Stimulated activated CD4-positive, alpha-beta T cell treated with anti-CD3 and anti-CD28 coated beads, Interleukin-4, amount 100 ng/mL, for 4 hours (primary cell): ENCODE measurements at regions not wholly inside any gene's neighbourhood (a gene's known extent, or its start where the extent isn't known, plus 50 kb on each side); places are given as distances from the start of the nearest gene placed in this dataset.
"Not testable (repeated sequence)": the region's sequence is repeated elsewhere in the genome, so short reads cannot be mapped to it uniquely, and the experiment has no call there.

Source experiments
- DNase-seq, 2 experiments: peaks; one replicate each; pipeline ENCODE4 v3.0.0-alpha.2; 2020

GRCh38 chr3:82587174-82587573 is 825.7 kb upstream of the GBE1 start:
- no peak for DNase-seq

GRCh38 chr3:82586414-82586813 is 825.0 kb upstream of the GBE1 start:
- DNase-seq = no peak

DNA sequence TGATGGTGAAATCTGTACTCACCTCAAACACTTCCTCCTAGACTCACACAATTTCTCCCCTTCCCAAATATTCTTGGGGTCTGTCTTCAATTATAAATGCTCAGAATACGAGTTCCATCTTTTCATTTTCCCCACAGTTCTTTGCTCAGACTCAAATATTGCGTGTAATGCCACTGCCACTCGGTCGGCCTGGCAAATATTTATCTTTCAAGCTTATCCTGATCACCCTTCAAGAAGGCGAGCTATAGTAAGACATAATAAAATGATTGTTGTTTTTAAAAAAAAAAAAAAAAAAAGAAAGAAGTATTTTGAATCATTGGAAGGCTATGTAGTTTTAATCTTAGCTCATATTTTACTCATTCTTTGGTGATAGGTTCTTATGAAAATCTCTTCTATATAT is 824.6 kb upstream of the GBE1 start:
- DNase-seq = not testable (repeated sequence)

DNA sequence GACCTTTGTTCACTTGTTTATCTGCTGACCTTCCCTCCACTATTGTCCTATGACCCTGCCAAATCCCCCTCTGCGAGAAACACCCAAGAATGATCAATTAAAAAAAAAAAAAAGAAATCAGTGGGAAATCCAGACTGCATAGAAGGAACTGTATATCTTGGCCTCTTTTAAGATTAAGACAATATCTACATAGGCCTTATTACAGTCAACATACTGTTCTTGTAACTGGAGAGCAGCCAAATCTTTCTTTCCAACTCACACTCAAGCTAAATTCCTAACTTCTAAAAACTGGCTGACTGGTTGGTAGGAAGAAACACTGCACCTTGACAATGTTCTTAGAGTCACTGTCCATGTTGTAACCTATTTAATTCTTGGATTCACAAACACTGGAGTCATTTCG is 824.1 kb upstream of the GBE1 start:
- DNase-seq = not testable (repeated sequence)

DNA sequence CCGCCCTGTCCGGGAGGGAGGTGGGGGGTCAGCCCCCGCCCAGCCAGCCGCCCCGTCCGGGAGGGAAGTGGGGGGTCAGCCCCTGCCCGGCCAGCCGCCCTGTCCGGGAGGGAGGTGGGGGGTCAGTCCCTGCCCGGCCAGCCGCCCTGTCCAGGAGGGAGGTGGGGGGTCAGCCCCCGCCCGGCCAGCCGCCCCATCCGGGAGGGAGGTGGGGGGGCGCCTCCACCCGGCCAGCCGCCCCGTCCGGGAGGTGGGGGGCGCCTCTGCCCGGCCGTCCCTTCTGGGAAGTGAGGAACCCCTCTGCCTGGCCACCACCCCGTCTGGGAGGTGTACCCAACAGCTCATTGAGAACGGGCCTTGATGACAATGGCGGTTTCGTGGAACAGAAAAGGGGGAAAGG is 823.4 kb upstream of the GBE1 start:
- not testable (repeated sequence) for DNase-seq

- not testable (repeated sequence) for DNase-seq
Measured at GRCh38 chr3:82584415-82584814, 823.0 kb upstream of the GBE1 start.

DNA sequence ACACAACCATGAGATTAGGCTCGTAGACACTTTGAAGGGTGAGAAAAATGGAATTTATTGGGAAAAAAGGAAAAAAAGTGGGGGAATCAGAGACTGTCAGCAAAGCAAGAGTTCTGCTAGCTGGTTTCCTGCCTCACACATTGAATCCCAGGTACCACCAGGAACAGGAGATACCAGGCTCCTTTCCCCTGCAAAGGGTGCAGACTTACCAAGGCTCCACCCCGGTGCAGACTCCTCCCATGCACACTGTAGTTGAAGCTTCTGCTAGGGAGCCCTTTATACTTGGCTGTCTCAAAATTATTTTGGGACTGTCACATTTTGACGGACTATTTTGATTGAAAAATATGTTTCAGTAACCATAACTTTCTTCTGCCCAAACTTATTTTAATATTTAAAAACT is 819.9 kb upstream of the GBE1 start:
- no peak for DNase-seq

DNA sequence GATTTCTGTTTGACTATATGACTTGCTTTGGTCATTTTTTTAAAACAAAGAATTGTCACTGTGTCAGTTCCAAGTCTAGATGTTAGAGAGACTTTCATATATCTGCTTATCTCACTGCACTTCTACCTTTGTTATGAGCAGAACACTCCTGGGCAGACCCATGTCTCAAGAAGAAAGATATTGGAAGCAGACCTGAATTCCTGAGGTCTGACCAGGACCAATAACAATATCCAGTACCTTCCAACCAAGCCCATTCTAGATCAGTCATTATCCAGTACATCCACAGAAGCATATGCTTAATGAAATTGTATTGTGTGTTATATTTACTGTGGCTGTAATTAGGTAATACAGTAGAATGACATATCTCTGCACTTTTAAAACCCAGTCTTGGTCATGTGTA is 811.3 kb upstream of the GBE1 start:
- no peak for DNase-seq

- no peak for DNase-seq
Measured at GRCh38 chr3:82568776-82569338, 807.4 kb upstream of the GBE1 start.

- no peak for DNase-seq
Measured at GRCh38 chr3:82567029-82567600, 805.7 kb upstream of the GBE1 start.

DNA sequence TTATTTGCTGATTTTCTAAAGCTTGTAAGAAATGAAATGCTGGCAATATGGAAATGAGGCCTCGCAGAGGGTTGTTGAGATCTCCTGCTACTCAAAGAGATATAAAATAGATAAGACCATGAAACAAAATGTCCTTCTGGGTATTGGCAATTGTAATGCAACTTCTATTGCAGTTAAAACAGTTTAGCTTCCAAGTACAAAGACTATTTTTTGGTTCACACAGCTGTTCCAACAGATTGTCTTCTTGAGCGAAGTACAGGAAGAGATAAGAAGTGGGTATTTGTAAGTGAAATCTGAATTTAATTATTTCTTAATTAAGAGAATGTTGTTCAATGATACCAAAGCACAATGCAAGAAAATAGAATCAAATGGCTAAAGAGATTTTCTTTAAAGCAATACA is 801.5 kb upstream of the GBE1 start:
- DNase-seq = no peak

DNA sequence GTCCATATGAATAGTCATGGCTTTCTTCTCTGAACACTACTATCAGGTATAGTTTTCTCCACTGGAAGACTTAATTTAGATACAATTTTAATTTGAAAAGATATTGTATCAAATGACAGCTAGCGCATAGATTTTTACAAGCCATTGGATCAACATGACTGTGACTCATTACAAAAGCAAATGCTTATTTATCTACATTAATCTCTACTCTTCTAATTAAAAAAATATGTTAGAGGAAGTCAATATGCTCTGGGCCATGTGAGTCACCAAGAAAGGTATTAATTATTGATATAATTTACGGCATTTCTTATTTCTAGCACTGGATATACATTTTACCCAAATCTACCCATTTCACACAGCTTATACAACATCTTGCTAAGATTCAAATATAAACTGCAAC is 800.3 kb upstream of the GBE1 start:
- no peak for DNase-seq

DNA sequence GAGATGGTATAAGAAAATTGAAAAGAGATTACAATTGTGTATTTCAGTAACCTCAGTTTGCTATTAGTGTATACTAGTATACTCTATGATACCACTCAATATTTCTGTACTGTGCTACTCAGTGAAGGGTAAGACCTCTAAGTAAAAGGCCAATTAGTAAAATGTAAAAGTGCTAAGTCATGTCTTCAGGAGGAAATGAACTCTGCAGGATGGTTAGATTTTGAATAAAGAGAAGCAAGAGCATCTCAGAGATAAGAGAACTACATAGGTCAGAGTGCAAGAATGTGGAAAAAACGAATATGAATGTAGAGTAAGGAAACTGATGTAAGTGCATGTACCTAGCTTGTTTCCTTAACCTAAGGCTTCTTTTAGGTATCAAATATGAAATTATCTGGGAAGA is 796.6 kb upstream of the GBE1 start:
- no peak for DNase-seq

- DNase-seq = no peak
Measured at GRCh38 chr3:82556113-82556512, 794.7 kb upstream of the GBE1 start.

DNA sequence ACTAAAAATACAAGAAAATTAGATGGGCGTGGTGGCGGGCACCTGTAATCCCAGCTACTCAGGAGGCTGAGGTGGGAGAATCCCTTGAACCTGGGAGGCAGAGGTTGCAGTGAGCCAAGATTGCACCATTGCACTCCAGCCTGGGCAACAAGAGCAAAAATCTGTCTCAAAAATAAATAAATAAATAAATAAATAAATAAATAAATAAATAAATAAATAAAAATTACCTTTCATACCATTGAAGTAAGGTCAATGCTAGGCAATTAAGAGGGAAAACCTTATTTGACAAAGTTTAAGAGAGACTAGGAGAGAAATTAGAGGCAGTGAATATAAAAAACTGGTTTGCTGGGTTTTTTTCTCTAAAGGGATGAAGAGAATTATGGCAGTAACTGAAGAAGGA is 781.1 kb upstream of the GBE1 start:
- DNase-seq = not testable (repeated sequence)

DNA sequence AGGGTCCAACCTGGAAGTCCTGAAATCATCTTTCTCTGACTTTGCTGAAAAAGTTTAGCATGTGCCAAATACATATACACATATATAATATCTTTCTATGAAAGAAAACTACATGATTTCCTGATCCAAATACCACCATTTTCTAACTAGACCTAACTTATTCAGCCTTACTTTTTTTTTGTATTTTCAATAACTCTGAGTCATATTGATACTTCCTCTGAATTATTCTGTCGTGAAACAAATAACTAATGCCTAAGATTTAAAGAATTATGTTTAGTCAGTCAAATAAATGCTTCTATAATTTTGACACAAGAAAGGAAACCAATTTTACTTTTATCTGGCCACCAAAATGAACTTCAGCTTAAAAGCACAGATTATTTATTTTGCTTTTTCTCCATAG is 760.2 kb upstream of the GBE1 start:
- no peak for DNase-seq

GRCh38 chr3:82520846-82521245 is 759.4 kb upstream of the GBE1 start:
- no peak for DNase-seq

DNA sequence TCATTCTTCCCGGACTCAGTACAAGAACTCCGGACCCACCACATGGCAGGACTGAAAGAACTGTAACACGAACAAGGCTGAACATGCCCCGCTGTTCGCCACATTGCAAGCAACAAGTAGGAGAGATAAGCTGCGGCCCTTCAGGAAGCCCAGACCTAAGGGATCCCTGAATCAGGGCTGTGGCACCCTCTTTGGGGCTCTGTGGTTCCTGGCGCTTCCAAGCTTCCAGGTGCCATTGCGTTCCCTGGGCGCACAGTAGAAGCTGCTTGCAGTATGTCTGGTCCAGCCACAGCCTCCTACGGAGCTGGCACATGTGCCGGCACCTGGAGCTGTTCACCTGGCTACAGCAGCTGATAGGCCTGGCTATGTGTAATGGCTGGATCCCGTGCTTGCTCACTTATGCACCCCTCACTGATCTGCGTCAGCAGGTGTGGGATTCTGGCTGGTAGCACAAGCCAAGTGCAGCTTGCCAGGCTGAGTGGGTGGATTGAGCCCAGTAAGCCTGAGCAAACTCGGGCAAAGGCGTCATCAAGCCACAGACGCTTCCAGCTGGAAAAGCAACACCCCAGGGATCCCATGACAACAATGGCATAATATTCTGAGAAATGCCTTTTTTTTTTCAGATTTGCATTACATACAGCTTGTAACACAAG is 748.6 kb upstream of the GBE1 start:
- no peak for DNase-seq

DNA sequence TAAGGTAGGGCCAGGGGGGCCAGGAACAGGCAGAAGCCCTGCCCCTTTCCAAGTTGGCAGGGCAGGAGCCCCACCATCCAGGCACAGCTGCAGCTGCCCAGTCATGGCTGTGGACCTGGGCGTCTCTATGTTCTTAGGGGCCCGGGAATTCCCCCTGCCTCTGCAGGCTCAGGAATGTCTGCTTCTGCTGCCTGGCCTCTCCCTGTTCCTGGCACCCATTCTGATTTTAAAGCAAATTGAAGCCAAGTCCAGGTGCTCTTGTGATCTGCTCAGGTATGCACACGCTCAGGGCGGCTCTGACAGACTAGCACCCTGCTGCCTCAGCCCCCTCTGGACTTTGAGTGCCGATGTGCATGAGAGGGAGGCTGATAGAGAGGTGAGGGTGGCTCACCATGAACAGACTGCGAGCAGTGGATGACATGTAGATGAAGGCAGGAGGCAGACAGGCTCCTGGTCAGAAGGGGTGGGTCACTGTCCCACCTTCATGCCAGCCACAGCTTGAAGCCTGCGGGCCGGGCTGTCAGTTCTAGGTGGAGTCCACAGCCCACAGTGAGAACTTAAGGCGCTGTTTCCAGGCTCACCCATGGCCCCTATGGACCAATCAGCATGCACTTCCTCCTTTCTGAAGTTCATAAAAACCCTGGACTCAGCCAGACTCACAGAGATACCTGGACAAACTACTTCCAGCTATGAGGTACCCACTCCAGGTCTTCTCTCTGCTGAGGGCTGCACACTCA is 747.8 kb upstream of the GBE1 start:
- DNase-seq = no peak

GRCh38 chr3:82506204-82506603 is 744.8 kb upstream of the GBE1 start:
- no peak for DNase-seq

GRCh38 chr3:82505079-82505756 is 743.8 kb upstream of the GBE1 start:
- no peak for DNase-seq

- no peak for DNase-seq
Measured at GRCh38 chr3:82498186-82498585, 736.7 kb upstream of the GBE1 start.

GRCh38 chr3:82496890-82497560 is 735.6 kb upstream of the GBE1 start:
- DNase-seq = no peak
